Breast epithelium (tissue), 3 donors: ENCODE measurements at regions not wholly inside any gene's neighbourhood (a gene's known extent, or its start where the extent isn't known, plus 50 kb on each side); places are given as distances from the start of the nearest gene placed in this dataset.

Experiments used
- POLR2A ChIP-seq: fragments of 450-650 bp; IDR thresholded peaks from one replicate; pipeline ENCODE4 v1.6.1; 2016; ENCODE audit warnings: antibody characterized with exemption, mild to moderate bottlenecking, moderate library complexity
- POLR2AphosphoS5 ChIP-seq, 3 donors: sonication (generic); formaldehyde crosslinking; IDR thresholded peaks; one replicate each; pipeline ENCODE4 v1.6.1; 2017; ENCODE audit warnings: antibody characterized with exemption in 3 of 3
- TF ChIP-seq, protein P1 (sequence below), 3 donors: fragments of 450-650 bp; IDR thresholded peaks; one replicate each; pipeline ENCODE4 v1.5.1; 2016 to 2017; ENCODE audit warnings: antibody characterized with exemption in 3 of 3, mild to moderate bottlenecking in 3 of 3, moderate library complexity in 3 of 3

DNA sequence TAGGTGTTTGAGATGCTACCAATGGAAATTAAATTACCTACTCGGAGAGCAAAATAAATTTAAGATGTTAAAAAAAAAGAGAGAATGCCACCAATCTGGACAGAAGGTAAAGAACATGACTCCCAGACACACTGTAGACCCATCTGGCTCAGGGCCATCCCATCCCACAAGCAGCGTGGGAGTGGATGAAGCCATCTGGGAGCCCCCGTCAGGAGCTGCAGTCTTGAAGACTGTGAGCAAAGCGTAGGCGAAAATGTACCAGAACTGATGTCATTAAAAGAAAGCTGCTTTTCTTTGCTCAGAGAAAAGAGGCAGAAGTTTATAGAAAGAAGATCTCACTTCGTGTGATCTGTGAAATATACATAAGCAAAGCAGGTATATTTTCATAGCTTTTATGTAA lies 815.7 kb downstream of the QKI start:
- TF ChIP-seq, protein P1, sequence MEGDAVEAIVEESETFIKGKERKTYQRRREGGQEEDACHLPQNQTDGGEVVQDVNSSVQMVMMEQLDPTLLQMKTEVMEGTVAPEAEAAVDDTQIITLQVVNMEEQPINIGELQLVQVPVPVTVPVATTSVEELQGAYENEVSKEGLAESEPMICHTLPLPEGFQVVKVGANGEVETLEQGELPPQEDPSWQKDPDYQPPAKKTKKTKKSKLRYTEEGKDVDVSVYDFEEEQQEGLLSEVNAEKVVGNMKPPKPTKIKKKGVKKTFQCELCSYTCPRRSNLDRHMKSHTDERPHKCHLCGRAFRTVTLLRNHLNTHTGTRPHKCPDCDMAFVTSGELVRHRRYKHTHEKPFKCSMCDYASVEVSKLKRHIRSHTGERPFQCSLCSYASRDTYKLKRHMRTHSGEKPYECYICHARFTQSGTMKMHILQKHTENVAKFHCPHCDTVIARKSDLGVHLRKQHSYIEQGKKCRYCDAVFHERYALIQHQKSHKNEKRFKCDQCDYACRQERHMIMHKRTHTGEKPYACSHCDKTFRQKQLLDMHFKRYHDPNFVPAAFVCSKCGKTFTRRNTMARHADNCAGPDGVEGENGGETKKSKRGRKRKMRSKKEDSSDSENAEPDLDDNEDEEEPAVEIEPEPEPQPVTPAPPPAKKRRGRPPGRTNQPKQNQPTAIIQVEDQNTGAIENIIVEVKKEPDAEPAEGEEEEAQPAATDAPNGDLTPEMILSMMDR (IDR thresholded peaks at IDR 0.05) = no peak
- TF ChIP-seq POLR2A (no peak), POLR2AphosphoS5 (IDR thresholded peaks at IDR 0.05) (no peak)
